ENCODE measurements at regions not wholly inside any gene's neighbourhood (a gene's known extent, or its start where the extent isn't known, plus 50 kb on each side); places are given as distances from the start of the nearest gene placed in this dataset.

- TF ChIP-seq CTCF (IDR thresholded peaks at IDR 0.05): no peak
- intact Hi-C loops (cut with DNase I): no loop called here
- no peak for DNase-seq (ENCODE audit: low spot score in 2 of 2)
- no peak overlapping the region for H3K4me3 ChIP-seq
- H3K36me3 ChIP-seq: no peaks in the 10 kb centered on the region
- no peaks in the 10 kb centered on the region for H3K4me1 ChIP-seq
- no peak overlapping the region for H3K27ac ChIP-seq
- no peaks in the 10 kb centered on the region for H3K9me3 ChIP-seq
- H3K27me3 ChIP-seq: no peaks in the 10 kb centered on the region
These were observed 217.5 kb downstream of the POLR1F start for GRCh38 chr7:19491371-19491770.

- no peak for DNase-seq (ENCODE audit: low spot score in 2 of 2)
- no peaks in the 10 kb centered on the region for H3K36me3 ChIP-seq
- no peaks in the 10 kb centered on the region for H3K27me3 ChIP-seq
- H3K9me3 ChIP-seq: no peaks in the 10 kb centered on the region
- intact Hi-C loops (cut with DNase I): no loop called here
- no peak overlapping the region for H3K4me3 ChIP-seq
- H3K27ac ChIP-seq: no peak overlapping the region
- TF ChIP-seq CTCF (IDR thresholded peaks at IDR 0.05): no peak
- H3K4me1 ChIP-seq: no peaks in the 10 kb centered on the region
These were observed 219.5 kb downstream of the POLR1F start for GRCh38 chr7:19489162-19489820.

DNA sequence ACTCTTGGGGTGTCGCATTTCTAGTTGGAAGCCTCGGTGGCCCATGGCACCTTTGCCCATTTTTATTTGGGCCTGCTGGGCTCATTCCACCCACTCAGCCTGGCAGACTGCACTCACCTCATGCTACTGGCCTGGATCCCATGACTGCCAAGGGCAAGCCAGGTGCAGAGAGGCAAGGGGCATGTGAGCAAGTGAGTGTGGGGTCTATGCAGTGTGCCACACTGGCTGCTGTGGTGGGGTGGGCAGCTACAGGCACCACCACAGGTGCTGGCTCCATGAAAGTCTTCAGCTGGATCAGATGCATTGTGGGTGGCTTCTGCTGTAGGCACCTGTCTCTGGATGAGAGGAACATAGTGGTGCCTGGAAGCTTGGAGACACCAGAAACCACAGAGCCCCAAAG, 220.8 kb downstream of the POLR1F start:
- H3K36me3 ChIP-seq: no peaks in the 10 kb centered on the region
- no peak for DNase-seq (ENCODE audit: low spot score in 2 of 2)

DNA sequence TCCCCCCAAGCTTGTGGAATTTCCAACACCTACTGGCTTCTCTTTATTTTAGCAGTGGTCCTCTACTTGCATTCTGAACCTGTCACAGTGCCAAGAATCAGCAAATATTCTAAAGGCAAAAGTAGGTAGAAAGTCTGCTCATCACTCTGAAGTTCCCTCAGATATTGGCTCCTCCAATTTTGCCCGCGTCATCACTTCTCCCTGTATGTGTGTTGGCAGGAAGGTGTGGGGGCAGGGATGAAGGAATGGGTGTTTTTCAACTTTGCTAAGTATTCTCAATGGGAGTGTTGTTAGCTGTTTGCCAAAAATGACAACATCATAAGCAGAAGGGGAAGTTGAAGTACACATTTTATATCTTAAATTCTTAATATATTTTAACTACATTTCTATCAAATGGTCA, 226.2 kb downstream of the POLR1F start:
- no peaks in the 10 kb centered on the region for H3K36me3 ChIP-seq
- H3K27me3 ChIP-seq: no peaks in the 10 kb centered on the region
- H3K9me3 ChIP-seq: no peaks in the 10 kb centered on the region
- no peaks in the 10 kb centered on the region for H3K4me1 ChIP-seq
- H3K4me3 ChIP-seq: no peak overlapping the region
- no peak for DNase-seq (ENCODE audit: low spot score in 2 of 2)
- no peak for TF ChIP-seq CTCF (IDR thresholded peaks at IDR 0.05)
- intact Hi-C loops (cut with DNase I): no loop called here
- H3K27ac ChIP-seq: no peak overlapping the region

More for the DNA sequence above, 220.8 kb downstream of the POLR1F start:
- Histone ChIP-seq H3K9me3 (no peaks in the 10 kb centered on the region), H3K27me3 (no peaks in the 10 kb centered on the region), H3K4me3 (no peak overlapping the region), H3K4me1 (no peaks in the 10 kb centered on the region), H3K27ac (no peak overlapping the region)
- intact Hi-C loops (cut with DNase I): no loop called here
- TF ChIP-seq CTCF (IDR thresholded peaks at IDR 0.05): no peak

DNA sequence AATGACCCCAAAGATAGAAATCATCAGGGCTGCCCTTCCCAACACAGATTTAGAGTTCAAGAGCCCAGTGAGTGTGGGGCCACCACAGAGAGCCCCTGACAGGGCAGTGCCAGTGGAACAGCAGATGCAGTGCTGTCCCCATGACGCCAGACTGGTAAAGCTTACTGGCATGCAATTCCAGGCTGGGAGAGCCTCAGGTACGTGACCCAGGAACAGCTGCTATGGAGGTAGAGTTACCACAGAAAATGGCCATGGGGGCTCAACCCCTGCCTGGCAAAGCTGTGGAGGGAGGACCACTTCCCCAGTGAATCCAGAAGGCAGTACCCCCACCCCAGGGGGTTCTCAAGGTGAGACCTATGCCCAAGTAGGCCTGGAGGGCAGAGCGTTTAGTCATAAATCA, 228.5 kb downstream of the POLR1F start:
- Histone ChIP-seq H3K27me3 (no peaks in the 10 kb centered on the region), H3K27ac (no peak overlapping the region), H3K4me1 (no peaks in the 10 kb centered on the region), H3K4me3 (no peak overlapping the region), H3K9me3 (no peaks in the 10 kb centered on the region), H3K36me3 (no peaks in the 10 kb centered on the region)
- intact Hi-C loops (cut with DNase I): no loop called here
- TF ChIP-seq CTCF (IDR thresholded peaks at IDR 0.05): no peak
- no peak for DNase-seq (ENCODE audit: low spot score in 2 of 2)

DNA sequence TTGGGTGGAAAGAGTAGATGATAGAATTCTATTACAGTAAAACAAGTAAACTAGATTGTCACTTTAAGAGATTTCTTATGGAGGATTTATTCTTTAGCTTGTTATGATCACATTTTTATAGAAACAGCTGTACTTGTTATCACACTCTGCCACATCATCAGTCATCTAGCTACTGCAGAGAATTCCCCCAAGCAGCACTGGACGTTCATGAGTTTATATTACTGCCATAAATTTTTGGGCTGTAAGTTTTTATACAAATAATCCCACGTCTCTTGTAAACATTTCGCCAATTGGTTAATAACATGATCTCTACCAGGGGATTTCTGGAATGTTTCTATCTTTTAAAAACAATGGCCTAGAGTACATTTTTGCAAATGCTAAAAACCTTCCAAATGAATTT, 238.8 kb downstream of the POLR1F start:
- intact Hi-C loops (cut with DNase I): no loop called here
- Histone ChIP-seq H3K36me3 (no peaks in the 10 kb centered on the region), H3K9me3 (no peaks in the 10 kb centered on the region), H3K27ac (no peak overlapping the region), H3K4me1 (no peaks in the 10 kb centered on the region), H3K4me3 (no peak overlapping the region), H3K27me3 (no peaks in the 10 kb centered on the region)
- TF ChIP-seq CTCF (IDR thresholded peaks at IDR 0.05): no peak
- no peak for DNase-seq (ENCODE audit: low spot score in 2 of 2)
